NCI-H82 (cell line): ENCODE measurements at regions not wholly inside any gene's neighbourhood (a gene's known extent, or its start where the extent isn't known, plus 50 kb on each side); places are given as distances from the start of the nearest gene placed in this dataset.
"Not testable (repeated sequence)": the region's sequence is repeated elsewhere in the genome, so short reads cannot be mapped to it uniquely, and the experiment has no call there.

ENCODE experiments used
- DNase-seq: peaks from one replicate; lab custom pipeline; 2025; lab: John Stamatoyannopoulos, UW

- no peak for DNase-seq
Measured at GRCh38 chr5:62886603-62887315, 308.1 kb downstream of the LRRC70 start.

- DNase-seq, result not testable (repeated sequence)
Measured at GRCh38 chr5:62837330-62837729, 258.7 kb downstream of the LRRC70 start.

GRCh38 chr5:62829604-62829986 is 251.0 kb downstream of the LRRC70 start:
- no peak for DNase-seq

GRCh38 chr5:62828742-62829603 is 250.4 kb downstream of the LRRC70 start:
- DNase-seq, result no peak

- no peak for DNase-seq
Measured at GRCh38 chr5:62825623-62826220, 247.1 kb downstream of the LRRC70 start.

GRCh38 chr5:62824936-62825335 is 246.3 kb downstream of the LRRC70 start:
- no peak for DNase-seq

GRCh38 chr5:62817043-62817442 is 238.4 kb downstream of the LRRC70 start:
- DNase-seq, result peak; percentile 31

GRCh38 chr5:62814991-62815390 is 236.4 kb downstream of the LRRC70 start:
- DNase-seq, result no peak

GRCh38 chr5:62812621-62813255 is 234.1 kb downstream of the LRRC70 start:
- DNase-seq, result no peak

- not testable (repeated sequence) for DNase-seq
Measured at GRCh38 chr5:62804819-62805218, 226.2 kb downstream of the LRRC70 start.

- no peak for DNase-seq
Measured at GRCh38 chr5:62795926-62796325, 217.3 kb downstream of the LRRC70 start.

- peak; percentile 12 for DNase-seq
Measured at GRCh38 chr5:62794456-62794855, 215.8 kb downstream of the LRRC70 start.

GRCh38 chr5:62791059-62791458 is 212.4 kb downstream of the LRRC70 start:
- peak; percentile 1 for DNase-seq

- DNase-seq, result no peak
Measured at GRCh38 chr5:62790348-62790747, 211.7 kb downstream of the LRRC70 start.

GRCh38 chr5:62786099-62786498 is 207.5 kb downstream of the LRRC70 start:
- DNase-seq, result no peak

GRCh38 chr5:62785588-62785987 is 207.0 kb downstream of the LRRC70 start:
- no peak for DNase-seq

GRCh38 chr5:62783374-62784057 is 204.9 kb downstream of the LRRC70 start:
- no peak for DNase-seq

- DNase-seq, result no peak
Measured at GRCh38 chr5:62780888-62781287, 202.3 kb downstream of the LRRC70 start.

GRCh38 chr5:62780230-62780629 is 201.6 kb downstream of the LRRC70 start:
- no peak for DNase-seq

GRCh38 chr5:62779010-62779422 is 200.4 kb downstream of the LRRC70 start:
- DNase-seq, result peak; percentile 78

- no peak for DNase-seq
Measured at GRCh38 chr5:62778316-62779009, 199.8 kb downstream of the LRRC70 start.
